Keratinocyte (primary cell): ENCODE measurements at regions not wholly inside any gene's neighbourhood (a gene's known extent, or its start where the extent isn't known, plus 50 kb on each side); places are given as distances from the start of the nearest gene placed in this dataset.

Source experiments
- EZH2 ChIP-seq: IDR thresholded peaks from one replicate; pipeline ENCODE4 v1.6.1; 2012; ENCODE audit warnings: inconsistent platforms, mild to moderate bottlenecking, low read length, moderate library complexity
- TF ChIP-seq, protein P1 (sequence below), 3 experiments: IDR thresholded peaks in 1 of 3; conservative IDR thresholded peaks in 1 of 3; optimal IDR thresholded peaks in 1 of 3; 2 replicates in 2 of 3; 3 replicates in 1 of 3; pipeline versions ENCODE3 to v1.5.1; 2011; ENCODE audit warnings: low read length in 3 of 3, mild to moderate bottlenecking in 3 of 3, moderate library complexity in 2 of 3, control low read depth in 1 of 3, inconsistent platforms in 1 of 3; ENCODE audit not compliant: insufficient read depth in 2 of 3; ENCODE audit errors: extremely low read depth in 1 of 3

DNA sequence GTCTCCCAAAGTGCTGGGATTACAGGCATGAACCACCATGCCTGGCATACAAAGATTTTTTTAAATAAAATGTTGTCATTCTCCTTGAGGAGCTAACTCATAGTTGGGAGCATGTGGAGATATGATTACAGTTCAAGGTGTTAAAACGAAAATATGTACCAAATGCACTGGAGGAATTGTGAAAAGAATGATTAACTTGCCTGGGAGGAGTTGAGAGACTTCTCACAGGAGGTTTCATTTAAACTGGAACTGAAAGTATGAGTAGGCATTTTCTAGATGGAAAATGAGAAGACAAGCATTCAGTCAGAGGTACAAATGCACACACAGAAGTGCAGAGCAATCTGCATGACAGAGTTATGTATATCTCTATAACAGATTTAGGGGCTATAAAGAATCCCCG lies 126.6 kb upstream of the PDE1A start:
- TF ChIP-seq, protein P1, sequence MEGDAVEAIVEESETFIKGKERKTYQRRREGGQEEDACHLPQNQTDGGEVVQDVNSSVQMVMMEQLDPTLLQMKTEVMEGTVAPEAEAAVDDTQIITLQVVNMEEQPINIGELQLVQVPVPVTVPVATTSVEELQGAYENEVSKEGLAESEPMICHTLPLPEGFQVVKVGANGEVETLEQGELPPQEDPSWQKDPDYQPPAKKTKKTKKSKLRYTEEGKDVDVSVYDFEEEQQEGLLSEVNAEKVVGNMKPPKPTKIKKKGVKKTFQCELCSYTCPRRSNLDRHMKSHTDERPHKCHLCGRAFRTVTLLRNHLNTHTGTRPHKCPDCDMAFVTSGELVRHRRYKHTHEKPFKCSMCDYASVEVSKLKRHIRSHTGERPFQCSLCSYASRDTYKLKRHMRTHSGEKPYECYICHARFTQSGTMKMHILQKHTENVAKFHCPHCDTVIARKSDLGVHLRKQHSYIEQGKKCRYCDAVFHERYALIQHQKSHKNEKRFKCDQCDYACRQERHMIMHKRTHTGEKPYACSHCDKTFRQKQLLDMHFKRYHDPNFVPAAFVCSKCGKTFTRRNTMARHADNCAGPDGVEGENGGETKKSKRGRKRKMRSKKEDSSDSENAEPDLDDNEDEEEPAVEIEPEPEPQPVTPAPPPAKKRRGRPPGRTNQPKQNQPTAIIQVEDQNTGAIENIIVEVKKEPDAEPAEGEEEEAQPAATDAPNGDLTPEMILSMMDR (optimal IDR thresholded peaks at IDR 0.05 in 1 of 3, IDR thresholded peaks at IDR 0.05 in 1 of 3, conservative IDR thresholded peaks at IDR 0.05 in 1 of 3; ENCODE audit: extremely low read depth in 1 of 3, insufficient read depth in 2 of 3, low read length in 3 of 3): no peak
- no peak for TF ChIP-seq EZH2
